IMR-90 (cell line): ENCODE measurements at regions not wholly inside any gene's neighbourhood (a gene's known extent, or its start where the extent isn't known, plus 50 kb on each side); places are given as distances from the start of the nearest gene placed in this dataset.

Experiments
- ATAC-seq: fragments of 200-7000 bp; cut with Tn5 transposase; 2 replicates; pipeline ENCODE4 v1.9.1; 2020; ENCODE audit warnings: low read depth, mild to moderate bottlenecking, moderate library complexity
- BruUV-seq: library from RNA; stranded (reverse); fragments of 400-500 nt; replicated peaks from 2 replicates; lab custom pipeline; 2021; lab: Mats Ljungman, UMichigan
- CTCF ChIA-PET: fragments of 300-600 bp; formaldehyde crosslinking; extraction: SDS; loops from one replicate; lab custom pipeline; 2021; ENCODE audit warnings: antibody characterized with exemption; lab: Yijun Ruan, JAX
- POLR2A ChIA-PET: fragments of 300-600 bp; sonication (Branson Sonifier 250); formaldehyde crosslinking; loops from one replicate; lab custom pipeline; 2022; ENCODE audit warnings: antibody characterized with exemption; ENCODE audit not compliant: unreplicated experiment; lab: Charles Lee
- DNase-seq: peaks from one replicate; pipeline ENCODE4 v3.0.0; 2013
- H2AFZ ChIP-seq: replicated peaks from 2 replicates; pipeline ENCODE3; 2013; ENCODE audit warnings: low read length, mild to moderate bottlenecking; ENCODE audit not compliant: poor library complexity
- H2AK5ac ChIP-seq: 2 replicates; pipeline ENCODE4 v1.6.1; 2013; ENCODE audit warnings: low read depth, low read length, inconsistent platforms
- H2AK9ac ChIP-seq: replicated peaks from 2 replicates; pipeline ENCODE3; 2013; ENCODE audit warnings: mild to moderate bottlenecking, low read depth, low read length, moderate library complexity; ENCODE audit not compliant: poor library complexity
- H2BK120ac ChIP-seq: 2 replicates; pipeline ENCODE4 v1.6.1; 2013; ENCODE audit warnings: low read depth, low read length, inconsistent platforms
- H2BK15ac ChIP-seq: 3 replicates; pipeline ENCODE4 v1.6.1; 2013; ENCODE audit warnings: low read depth, low read length, inconsistent platforms
- H2BK20ac ChIP-seq: 2 replicates; pipeline ENCODE4 v1.6.1; 2013; ENCODE audit warnings: low read depth, mild to moderate bottlenecking, inconsistent platforms, low read length, moderate library complexity
- H2BK5ac ChIP-seq: 2 replicates; pipeline ENCODE4 v1.6.1; 2013; ENCODE audit warnings: mild to moderate bottlenecking, low read depth, low read length, inconsistent platforms; ENCODE audit not compliant: poor library complexity, severe bottlenecking
- H3K14ac ChIP-seq: replicated peaks from 2 replicates; pipeline ENCODE4 v1.6.1; 2013; ENCODE audit warnings: low read depth, low read length, inconsistent platforms
- H3K18ac ChIP-seq: 2 replicates; pipeline ENCODE4 v1.6.1; 2013; ENCODE audit warnings: low read depth, low read length, control low read depth
- H3K23ac ChIP-seq: 2 replicates; pipeline ENCODE4 v1.6.1; 2013; ENCODE audit warnings: low read depth, low read length, inconsistent platforms
- H3K27ac ChIP-seq: 2 replicates; pipeline ENCODE4 v1.5.1; 2013; ENCODE audit warnings: mild to moderate bottlenecking, control low read depth, low read length; ENCODE audit not compliant: insufficient read depth
- H3K27me3 ChIP-seq: 2 replicates; pipeline ENCODE4 v1.6.1; 2013; ENCODE audit warnings: low read length; ENCODE audit not compliant: control insufficient read depth, insufficient read depth
- H3K36me3 ChIP-seq: 2 replicates; pipeline ENCODE4 v1.6.1; 2013; ENCODE audit warnings: low read length, mixed read lengths; ENCODE audit not compliant: control insufficient read depth, insufficient read depth
- H3K4ac ChIP-seq: 2 replicates; pipeline ENCODE4 v1.6.1; 2013; ENCODE audit warnings: low read depth, low read length, inconsistent platforms
- H3K4me1 ChIP-seq: 2 replicates; pipeline ENCODE4 v1.6.1; 2013; ENCODE audit warnings: low read length, mixed read lengths; ENCODE audit not compliant: control insufficient read depth, insufficient read depth
- H3K4me2 ChIP-seq: 2 replicates; pipeline ENCODE4 v1.6.1; 2013; ENCODE audit warnings: low read depth, mild to moderate bottlenecking, control low read depth, low read length, moderate library complexity
- H3K4me3 ChIP-seq: 2 replicates; pipeline ENCODE4 v1.5.1; 2013; ENCODE audit warnings: low read depth, mild to moderate bottlenecking, control low read depth, low read length, moderate library complexity; ENCODE audit not compliant: insufficient read depth
- H3K56ac ChIP-seq: 2 replicates; pipeline ENCODE4 v1.6.1; 2013; ENCODE audit warnings: low read length, inconsistent platforms; ENCODE audit not compliant: insufficient read depth; ENCODE audit errors: extremely low read depth
- H3K79me1 ChIP-seq, 2 experiments: 2 replicates each; pipeline ENCODE4 v1.6.1; 2013; ENCODE audit warnings: low read length in 2 of 2, inconsistent platforms in 1 of 2, low read depth in 1 of 2
- H3K9ac ChIP-seq: 2 replicates; pipeline ENCODE4 v1.6.1; 2013; ENCODE audit warnings: low read depth, low read length, control low read depth
- H3K9me1 ChIP-seq: 2 replicates; pipeline ENCODE4 v1.6.1; 2013; ENCODE audit warnings: low read length, inconsistent platforms; ENCODE audit not compliant: insufficient read depth
- H3K9me3 ChIP-seq: 2 replicates; pipeline ENCODE4 v1.6.1; 2013; ENCODE audit warnings: low read length; ENCODE audit not compliant: control insufficient read depth, insufficient read depth
- H4K20me1 ChIP-seq: 2 replicates; pipeline ENCODE4 v1.6.1; 2013; ENCODE audit warnings: low read length, inconsistent platforms; ENCODE audit not compliant: insufficient read depth
- H4K5ac ChIP-seq: 2 replicates; pipeline ENCODE4 v1.6.1; 2013; ENCODE audit warnings: mild to moderate bottlenecking, low read depth, low read length, control low read depth
- H4K8ac ChIP-seq, 2 experiments: 2 replicates each; pipeline ENCODE4 v1.6.1; 2013; ENCODE audit warnings: low read depth in 2 of 2, low read length in 2 of 2, control low read depth in 1 of 2, inconsistent platforms in 1 of 2
- H4K91ac ChIP-seq: 2 replicates; pipeline ENCODE4 v1.6.1; 2013; ENCODE audit warnings: low read depth, low read length, inconsistent platforms; ENCODE audit not compliant: insufficient read depth
- MAFK ChIP-seq: IDR thresholded peaks from 2 replicates; pipeline ENCODE4 v1.6.1; 2012; ENCODE audit warnings: low read depth, low read length, improper control_type of control experiment
- MXI1 ChIP-seq: IDR thresholded peaks from 2 replicates; pipeline ENCODE4 v1.6.1; 2012; ENCODE audit warnings: low read depth, mild to moderate bottlenecking, low read length, moderate library complexity, borderline replicate concordance
- WGBS, 2 experiments: methylation state at CpG; one replicate each; pipeline versions ENCODE4 v1.1.5 to v1.1.7; 2013; ENCODE audit warnings: missing lambda C conversion rate in 2 of 2; ENCODE audit not compliant: insufficient read length in 1 of 2; ENCODE audit errors: extremely low coverage in 2 of 2; 5-methylcytosine and 5-hydroxymethylcytosine counted together
- dilution Hi-C: fragments of 300-500 bp; cut with HindIII; formaldehyde crosslinking; loops from one replicate; pipeline ENCODE4 v1.14.3; 2018; ENCODE audit warnings: low sequenced_read_pairs; ENCODE audit not compliant: unreplicated experiment
- in situ Hi-C: fragments of 300-500 bp; cut with MboI; formaldehyde crosslinking; loops from 3 replicates; pipeline ENCODE4 v1.14.3; 2019; ENCODE audit warnings: low sequenced_read_pairs, inconsistent platforms, mixed read lengths
- intact Hi-C: fragments of 100-400 bp; cut with micrococcal nuclease; formaldehyde crosslinking; loops from 2 replicates; pipeline ENCODE4 v1.10.0; 2022

DNA sequence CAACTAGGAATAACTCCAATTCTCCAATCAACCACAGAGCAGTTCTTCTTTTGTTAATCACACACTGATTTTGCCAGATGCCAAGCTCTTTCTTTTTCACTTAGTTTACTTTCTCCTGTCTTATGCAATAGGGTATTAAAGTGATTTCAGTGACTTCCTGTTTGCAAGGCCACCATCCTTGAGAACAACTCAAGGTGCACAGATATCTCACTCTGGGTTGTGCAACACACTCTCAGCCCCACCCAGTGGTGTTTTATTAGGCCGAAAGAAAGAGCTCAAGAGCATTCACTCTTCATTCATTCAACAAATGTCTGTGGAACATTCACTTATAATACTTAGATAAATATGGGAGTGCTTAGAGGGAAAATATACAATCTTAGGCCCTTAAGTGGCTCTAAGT lies 352.5 kb downstream of the ZNF326 start:
- no peak overlapping the region for H4K5ac ChIP-seq
- H3K4me2 ChIP-seq = no peak overlapping the region
- no peak overlapping the region for H2BK20ac ChIP-seq
- in situ Hi-C loops (no loop called here), dilution Hi-C loops (no loop called here), intact Hi-C loops (no loop called here)
- H3K56ac ChIP-seq = no peak overlapping the region
- H3K14ac ChIP-seq = no peak overlapping the region
- no peaks in the 10 kb centered on the region for H4K20me1 ChIP-seq
- ChIA-PET CTCF (no interaction called here), POLR2A (no interaction called here)
- H2AK5ac ChIP-seq = no peak overlapping the region
- H4K91ac ChIP-seq = no peak overlapping the region
- WGBS, 2 experiments = no CpG with 5 or more reads among the region's 1 CpG
- no peak overlapping the region for H3K23ac ChIP-seq
- H2AFZ ChIP-seq = no peak overlapping the region
- H2AK9ac ChIP-seq = no peak overlapping the region
- H2BK120ac ChIP-seq = no peak overlapping the region
- no peak overlapping the region for H3K4ac ChIP-seq
- no peak overlapping the region for H2BK15ac ChIP-seq
- no peaks in the 10 kb centered on the region for H3K27me3 ChIP-seq
- no peak overlapping the region for H3K27ac ChIP-seq
- TF ChIP-seq MXI1 = no peak
- no peak for TF ChIP-seq MAFK
- ATAC-seq = no peak
- H3K18ac ChIP-seq = no peak overlapping the region
- H3K9me3 ChIP-seq = peaks cover 3% of the 10 kb centered on the region; the same call in 1 of the 2 replicates
- H3K4me3 ChIP-seq = no peak overlapping the region
- no peaks in the 10 kb centered on the region for H3K4me1 ChIP-seq
- H3K9me1 ChIP-seq = no peaks in the 10 kb centered on the region
- no peak overlapping the region for H3K9ac ChIP-seq
- DNase-seq = no peak
- H3K79me1 ChIP-seq = no peaks in the 10 kb centered on the region
- no peak overlapping the region for H2BK5ac ChIP-seq
- no TSS peak for BruUV-seq
- H3K36me3 ChIP-seq = no peaks in the 10 kb centered on the region
- no peak overlapping the region for H4K8ac ChIP-seq
